SK-N-SH treated with all-trans-retinoic acid at 6 μM for 48 hours (cell line): ENCODE measurements at regions not wholly inside any gene's neighbourhood (a gene's known extent, or its start where the extent isn't known, plus 50 kb on each side); places are given as distances from the start of the nearest gene placed in this dataset.

Source experiments
- OSR1 ChIP-seq: fragments of 250-450 bp; sonication (Bioruptor Pico); IDR thresholded peaks from 2 replicates; pipeline ENCODE4 v1.8.0; 2022; ENCODE audit warnings: moderate library complexity, mild to moderate bottlenecking, inconsistent platforms
- PPARA ChIP-seq: fragments of 250-450 bp; sonication (Bioruptor Pico); IDR thresholded peaks from 2 replicates; pipeline ENCODE4 v1.5.0; 2020; ENCODE audit warnings: mild to moderate bottlenecking, borderline replicate concordance
- RARB ChIP-seq: fragments of 250-450 bp; sonication (Bioruptor Pico); IDR thresholded peaks from 2 replicates; pipeline ENCODE4 v1.8.0; 2021; ENCODE audit warnings: mild to moderate bottlenecking, moderate library complexity
- TCF4 ChIP-seq: fragments of 250-450 bp; sonication (Bioruptor Pico); IDR thresholded peaks from 2 replicates; pipeline ENCODE4 v1.8.0; 2021; ENCODE audit warnings: mild to moderate bottlenecking, moderate library complexity, borderline replicate concordance
- TOX ChIP-seq: fragments of 250-450 bp; sonication (Bioruptor Pico); IDR thresholded peaks from 2 replicates; pipeline ENCODE4 v1.8.0; 2021; ENCODE audit warnings: mild to moderate bottlenecking, moderate library complexity, borderline replicate concordance
- ZFP3 ChIP-seq: fragments of 250-450 bp; sonication (Bioruptor Pico); IDR thresholded peaks from 2 replicates; pipeline ENCODE4 v1.5.0; 2020; ENCODE audit warnings: mild to moderate bottlenecking, moderate library complexity
- ZFP30 ChIP-seq: fragments of 450-650 bp; formaldehyde crosslinking; IDR thresholded peaks from 2 replicates; pipeline ENCODE4 v1.5.0; 2022; ENCODE audit warnings: mild to moderate bottlenecking, moderate library complexity
- TF ChIP-seq, protein P1 (sequence below): fragments of 250-450 bp; sonication (Bioruptor Pico); IDR thresholded peaks from 2 replicates; pipeline ENCODE4 v1.8.0; 2020; ENCODE audit warnings: mild to moderate bottlenecking, moderate library complexity, borderline replicate concordance
- TF ChIP-seq, protein P2 (sequence below): fragments of 250-450 bp; sonication (Bioruptor Pico); IDR thresholded peaks from 2 replicates; pipeline ENCODE4 v1.5.1; 2020; ENCODE audit warnings: low read depth, mild to moderate bottlenecking, moderate library complexity

DNA sequence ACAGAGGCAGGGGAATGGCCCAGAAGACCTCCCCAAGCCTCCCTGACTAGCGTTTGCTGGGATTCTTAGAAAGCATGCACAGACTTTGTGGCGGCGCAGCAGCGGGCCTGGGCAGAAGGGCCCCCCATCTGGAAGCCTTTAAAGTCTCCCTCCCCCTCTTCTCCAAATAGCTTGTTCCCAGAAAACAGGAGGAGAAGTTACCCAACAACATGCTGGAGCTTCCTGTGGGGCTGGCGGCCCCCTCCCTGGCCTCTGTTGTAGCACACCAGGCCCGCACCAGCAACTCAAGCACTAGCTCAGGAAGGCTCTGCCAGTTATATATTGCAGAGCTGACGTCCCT lies 334.8 kb downstream of the DYSF start:
- no peak for TF ChIP-seq ZFP30 (CRISPR knock-in tag)
- TF ChIP-seq, protein P1, sequence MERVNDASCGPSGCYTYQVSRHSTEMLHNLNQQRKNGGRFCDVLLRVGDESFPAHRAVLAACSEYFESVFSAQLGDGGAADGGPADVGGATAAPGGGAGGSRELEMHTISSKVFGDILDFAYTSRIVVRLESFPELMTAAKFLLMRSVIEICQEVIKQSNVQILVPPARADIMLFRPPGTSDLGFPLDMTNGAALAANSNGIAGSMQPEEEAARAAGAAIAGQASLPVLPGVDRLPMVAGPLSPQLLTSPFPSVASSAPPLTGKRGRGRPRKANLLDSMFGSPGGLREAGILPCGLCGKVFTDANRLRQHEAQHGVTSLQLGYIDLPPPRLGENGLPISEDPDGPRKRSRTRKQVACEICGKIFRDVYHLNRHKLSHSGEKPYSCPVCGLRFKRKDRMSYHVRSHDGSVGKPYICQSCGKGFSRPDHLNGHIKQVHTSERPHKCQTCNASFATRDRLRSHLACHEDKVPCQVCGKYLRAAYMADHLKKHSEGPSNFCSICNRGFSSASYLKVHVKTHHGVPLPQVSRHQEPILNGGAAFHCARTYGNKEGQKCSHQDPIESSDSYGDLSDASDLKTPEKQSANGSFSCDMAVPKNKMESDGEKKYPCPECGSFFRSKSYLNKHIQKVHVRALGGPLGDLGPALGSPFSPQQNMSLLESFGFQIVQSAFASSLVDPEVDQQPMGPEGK, result no peak
- TF ChIP-seq OSR1 (CRISPR knock-in tag), result no peak
- no peak for TF ChIP-seq TCF4 (CRISPR knock-in tag)
- no peak for TF ChIP-seq TOX (CRISPR knock-in tag)
- TF ChIP-seq, protein P2, sequence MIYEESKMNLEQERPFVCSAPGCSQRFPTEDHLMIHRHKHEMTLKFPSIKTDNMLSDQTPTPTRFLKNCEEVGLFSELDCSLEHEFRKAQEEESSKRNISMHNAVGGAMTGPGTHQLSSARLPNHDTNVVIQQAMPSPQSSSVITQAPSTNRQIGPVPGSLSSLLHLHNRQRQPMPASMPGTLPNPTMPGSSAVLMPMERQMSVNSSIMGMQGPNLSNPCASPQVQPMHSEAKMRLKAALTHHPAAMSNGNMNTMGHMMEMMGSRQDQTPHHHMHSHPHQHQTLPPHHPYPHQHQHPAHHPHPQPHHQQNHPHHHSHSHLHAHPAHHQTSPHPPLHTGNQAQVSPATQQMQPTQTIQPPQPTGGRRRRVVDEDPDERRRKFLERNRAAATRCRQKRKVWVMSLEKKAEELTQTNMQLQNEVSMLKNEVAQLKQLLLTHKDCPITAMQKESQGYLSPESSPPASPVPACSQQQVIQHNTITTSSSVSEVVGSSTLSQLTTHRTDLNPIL, result no peak
- TF ChIP-seq ZFP3 (CRISPR knock-in tag), result no peak
- TF ChIP-seq RARB (CRISPR knock-in tag), result no peak
- no peak for TF ChIP-seq PPARA
